Heart left ventricle (tissue), 13 donors: ENCODE measurements at regions not wholly inside any gene's neighbourhood (a gene's known extent, or its start where the extent isn't known, plus 50 kb on each side); places are given as distances from the start of the nearest gene placed in this dataset.

Experiments
- CTCF ChIP-seq, 12 donors: fragments of 200-600 bp; sonication (generic) in 4 of 12; IDR thresholded peaks; one replicate each; pipeline versions ENCODE4 v1.5.0 to v1.8.0; 2018 to 2022; ENCODE audit warnings: antibody characterized with exemption in 12 of 12, mild to moderate bottlenecking in 5 of 12
- POLR2A ChIP-seq, 2 donors: fragments of 450-650 bp; IDR thresholded peaks; one replicate each; pipeline ENCODE4 v1.6.1; 2017; ENCODE audit warnings: antibody characterized with exemption in 2 of 2, mild to moderate bottlenecking in 2 of 2, moderate library complexity in 2 of 2
- donor health status: ischemic (EF 13 %, LVEDD 7.1; RV severe dilation, severe dysfunction).
- donor health status: DM: no; HTN: yes; CAD: no.
- donor health status: DM: no; HTN: no; CAD: no.
- donor health status: ischemic (EF 25% LVEDD 6.9; RV normal size, moderate dysfunction).
- donor health status: ischemic (EF 25% LVEDD 5.7; RV mildly dilated, moderate dysfunction).
- donor health status: ischemic (EF 35%, LVEDD 5.7; RV mildly dilated, moderate dysfunction).
- donor health status: nonischemic (EF 11% LVEDD 7.7; RV severe dilation, severe dysfunction).
- donor health status: DM: yes; HTN: yes; CAD: no.
- donor health status: PGD.
- donor health status: ischemic (EF 29% LVEDD 5.4; RV normal size, mild dysfunction).
- donor health status: nonischemic (EF 23%, LVEDD 6.1; RV moderate dilation, normal function).

GRCh38 chr14:22494486-22495135, 94.4 kb downstream of the DAD1 start:
- no peak for TF ChIP-seq CTCF (IDR thresholded peaks at IDR 0.05)
- TF ChIP-seq POLR2A (IDR thresholded peaks at IDR 0.05), result no peak
